AG20443 (cell line): ENCODE measurements at regions not wholly inside any gene's neighbourhood (a gene's known extent, or its start where the extent isn't known, plus 50 kb on each side); places are given as distances from the start of the nearest gene placed in this dataset.
"Not testable (repeated sequence)": the region's sequence is repeated elsewhere in the genome, so short reads cannot be mapped to it uniquely, and the experiment has no call there.

Experiments
- DNase-seq: peaks from one replicate; pipeline ENCODE4 v3.0.0; 2012; ENCODE audit warnings: low spot score, mixed read lengths

DNA sequence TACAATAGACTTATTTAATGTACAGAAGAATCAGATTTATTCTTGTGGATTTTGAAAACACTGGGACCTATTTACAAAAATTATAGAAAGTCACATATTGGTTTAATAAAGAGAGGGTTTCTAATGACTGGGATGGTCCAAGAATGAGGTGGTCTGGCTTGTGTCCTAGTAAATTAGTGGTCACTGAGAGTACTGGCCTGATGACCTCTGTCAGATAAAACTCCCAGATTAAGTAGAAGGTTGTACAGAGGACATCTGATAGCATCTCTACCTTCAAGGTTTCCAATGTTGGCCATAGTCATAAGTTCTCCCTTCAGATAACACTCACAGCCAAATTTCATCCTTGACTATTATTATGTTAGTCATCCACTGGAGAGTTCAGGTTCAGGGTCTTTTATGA is 692.9 kb downstream of the MTRR start:
- DNase-seq = no peak

DNA sequence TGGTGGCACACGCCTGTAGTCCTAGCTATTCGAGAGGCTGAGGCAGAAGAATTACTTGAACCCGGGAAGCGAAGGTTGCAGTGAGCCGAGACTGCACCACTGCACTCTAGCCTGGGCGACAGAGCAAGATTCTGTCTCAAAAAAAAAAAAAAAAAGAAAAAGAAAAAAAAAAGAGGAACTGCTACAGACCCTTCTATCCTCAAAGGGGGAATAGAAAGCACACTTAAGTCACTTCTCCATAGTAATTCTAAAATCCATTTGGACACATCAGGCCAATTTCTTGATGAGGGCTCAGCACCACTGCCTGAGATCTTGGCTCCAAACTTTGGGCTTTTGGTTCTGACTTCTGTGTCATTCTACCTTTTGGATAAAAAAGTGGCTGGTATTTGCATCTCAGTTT is 694.6 kb downstream of the MTRR start:
- DNase-seq = not testable (repeated sequence)

- DNase-seq = no peak
Measured at GRCh38 chr5:8568858-8569257, 699.9 kb downstream of the MTRR start.

DNA sequence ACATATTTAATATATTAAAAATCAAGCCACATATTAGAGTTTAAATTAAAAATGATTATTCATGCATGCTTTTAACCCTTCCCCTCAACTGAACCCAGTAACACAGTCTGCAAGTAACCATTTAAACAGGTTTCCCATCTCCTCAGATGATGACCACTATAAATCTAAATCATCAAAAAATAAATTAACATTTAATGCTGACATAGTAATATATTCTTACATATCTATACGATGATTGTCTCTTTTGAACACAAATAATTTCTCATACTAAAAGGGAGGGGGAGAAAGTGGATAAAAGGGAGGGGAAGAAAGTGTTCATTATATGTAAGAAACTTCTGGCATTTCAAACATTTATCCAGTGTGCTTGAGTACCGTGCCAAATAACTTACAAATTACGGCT is 701.6 kb downstream of the MTRR start:
- DNase-seq = no peak

DNA sequence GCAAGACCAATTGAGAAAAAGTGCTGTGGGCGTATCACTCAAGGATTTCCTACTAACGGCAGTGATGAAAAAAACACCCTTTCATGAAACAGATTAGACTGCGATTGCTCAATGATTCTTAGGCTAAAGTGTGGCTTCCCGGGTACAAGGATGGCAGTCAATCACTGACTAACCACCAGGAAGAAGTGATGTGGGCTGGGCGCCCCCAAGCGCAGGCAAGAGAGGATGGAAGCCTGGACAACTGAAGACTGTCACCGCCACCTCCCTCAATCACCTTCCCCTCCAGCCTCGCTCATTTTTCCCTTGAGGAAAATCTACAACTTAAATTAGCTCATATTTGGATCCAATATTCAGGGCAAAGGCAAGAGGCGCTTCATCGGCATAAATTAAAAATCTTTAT is 707.2 kb downstream of the MTRR start:
- DNase-seq = no peak

DNA sequence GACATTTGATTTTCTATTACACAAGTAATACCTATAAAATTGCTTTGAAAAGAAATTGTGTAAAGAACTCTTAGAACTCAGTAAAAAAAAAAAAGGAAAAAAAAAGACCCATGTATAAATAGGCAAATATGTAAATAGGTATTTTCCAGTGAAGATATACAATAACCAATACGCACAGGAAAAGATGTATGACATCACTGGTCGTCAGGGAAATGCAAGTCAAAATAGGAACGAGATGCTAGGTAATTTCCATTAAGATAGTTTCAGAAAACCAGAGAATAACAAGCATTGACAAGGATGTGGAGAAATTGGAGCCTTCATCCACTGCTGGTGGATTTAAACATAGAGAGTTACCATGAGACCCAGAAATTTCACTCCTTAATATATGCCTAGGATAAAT is 708.8 kb downstream of the MTRR start:
- DNase-seq = no peak

GRCh38 chr5:8580298-8580697 is 711.4 kb downstream of the MTRR start:
- DNase-seq = no peak

- no peak for DNase-seq
Measured at GRCh38 chr5:8581047-8581446, 712.1 kb downstream of the MTRR start.

- DNase-seq = no peak
Measured at GRCh38 chr5:8585230-8586018, 716.5 kb downstream of the MTRR start.

DNA sequence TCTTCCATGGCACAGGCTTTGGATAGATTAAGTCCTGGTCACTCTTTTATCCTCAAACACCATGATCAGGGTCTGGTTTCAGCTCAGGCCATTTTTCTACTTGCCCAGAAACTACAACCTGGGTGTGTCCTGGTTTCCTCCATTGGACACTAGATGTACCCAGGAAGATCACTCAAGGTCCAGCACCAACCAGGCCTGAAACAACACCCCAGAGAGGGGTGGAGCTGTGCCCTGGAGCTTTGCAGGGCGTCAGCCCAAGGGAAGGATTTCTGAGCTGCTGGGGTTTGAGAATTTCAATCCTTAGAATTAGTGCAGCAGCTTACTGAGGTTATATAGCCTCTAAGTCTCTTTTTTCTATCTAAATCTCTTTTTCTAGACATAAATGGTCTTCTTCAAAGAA is 722.0 kb downstream of the MTRR start:
- DNase-seq = no peak

GRCh38 chr5:8598356-8598755 is 729.4 kb downstream of the MTRR start:
- DNase-seq = no peak

- DNase-seq = no peak
Measured at GRCh38 chr5:8598996-8599395, 730.0 kb downstream of the MTRR start.

DNA sequence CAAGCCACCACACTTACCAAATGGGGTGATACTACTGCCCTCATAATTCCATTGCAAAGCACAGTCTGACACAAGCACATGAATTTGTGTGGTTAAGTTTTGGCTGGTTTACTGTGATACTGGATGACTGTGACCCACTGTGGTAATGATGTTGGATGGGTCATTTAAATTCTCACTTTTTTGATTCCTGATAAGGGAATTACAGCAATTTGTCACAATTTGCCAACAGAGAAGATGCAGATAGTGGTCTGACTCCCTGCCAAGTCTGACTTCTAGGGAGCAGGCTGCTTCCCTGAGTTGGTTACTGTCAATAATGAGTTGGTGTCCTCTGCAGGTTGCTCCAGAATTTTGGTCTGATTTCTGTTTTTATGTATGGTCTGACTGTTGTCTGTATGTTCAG is 731.9 kb downstream of the MTRR start:
- DNase-seq = no peak

GRCh38 chr5:8601831-8602354 is 732.9 kb downstream of the MTRR start:
- DNase-seq = no peak

DNA sequence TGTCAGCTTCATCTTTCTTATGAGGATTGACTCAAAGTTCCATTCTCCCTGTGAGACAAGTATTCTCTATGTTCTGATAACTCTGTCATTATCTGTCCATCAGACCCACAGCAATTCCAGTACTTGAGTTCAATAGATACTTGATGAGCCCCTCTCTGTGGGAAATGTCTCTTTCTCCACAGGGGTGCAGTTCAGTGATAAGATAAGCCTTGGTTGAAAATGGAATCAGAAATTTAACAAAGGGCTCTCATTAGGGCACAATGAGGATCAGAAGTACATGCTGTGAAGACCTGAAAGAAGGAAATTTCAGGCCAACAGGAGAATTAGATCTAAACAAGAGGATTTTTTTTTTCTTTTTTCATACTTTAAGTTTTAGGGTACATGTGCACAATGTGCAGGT is 737.3 kb downstream of the MTRR start:
- no peak for DNase-seq

DNA sequence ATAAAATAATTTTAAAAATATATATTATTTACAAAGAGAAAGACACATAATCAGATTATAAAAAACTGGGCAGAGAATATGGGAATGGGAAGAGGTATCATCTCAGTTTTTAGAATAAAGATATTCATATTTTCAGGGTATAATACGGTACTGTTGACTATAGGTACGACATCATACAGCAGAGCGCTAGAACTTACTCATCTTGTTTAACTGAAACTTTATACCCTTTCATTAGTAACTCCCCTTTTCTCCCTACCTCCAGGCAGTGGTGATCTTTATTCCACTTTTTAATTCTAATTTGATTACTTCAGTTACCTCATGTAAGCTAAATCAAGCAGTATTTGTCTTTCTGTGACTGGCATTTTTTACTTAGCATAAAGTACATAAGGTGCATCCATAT is 742.1 kb downstream of the MTRR start:
- DNase-seq = no peak

- no peak for DNase-seq
Measured at GRCh38 chr5:8613078-8613685, 744.2 kb downstream of the MTRR start.

- DNase-seq = no peak
Measured at GRCh38 chr5:8615142-8615858, 746.4 kb downstream of the MTRR start.

- no peak for DNase-seq
Measured at GRCh38 chr5:8628521-8628920, 759.6 kb downstream of the MTRR start.

- DNase-seq = no peak
Measured at GRCh38 chr5:8633259-8633658, 764.3 kb downstream of the MTRR start.

DNA sequence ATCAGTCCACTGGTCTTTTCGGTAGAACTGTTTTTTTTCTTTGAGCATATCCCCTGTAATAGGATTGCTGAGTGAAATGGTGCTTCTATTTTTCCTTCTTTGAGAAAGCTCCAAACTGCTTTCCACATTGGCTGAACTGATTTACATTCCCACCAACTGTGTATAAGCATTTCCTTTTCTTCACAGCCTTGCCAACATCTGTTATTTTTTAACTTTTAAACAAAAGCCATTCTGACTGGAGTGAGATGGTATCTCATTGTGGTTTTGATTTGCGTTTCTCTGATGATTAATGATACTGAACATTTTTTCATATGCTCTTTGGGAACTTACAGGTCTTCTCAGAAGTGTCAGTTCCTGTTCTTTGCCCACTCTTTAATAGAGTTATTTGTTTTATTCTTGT is 764.7 kb downstream of the MTRR start:
- no peak for DNase-seq

GRCh38 chr5:8634219-8634618 is 765.3 kb downstream of the MTRR start:
- DNase-seq = no peak
